B cell (primary cell): ENCODE measurements at regions not wholly inside any gene's neighbourhood (a gene's known extent, or its start where the extent isn't known, plus 50 kb on each side); places are given as distances from the start of the nearest gene placed in this dataset.

Experiments used
- ATAC-seq: fragments of 200-7000 bp; cut with Tn5 transposase; one replicate; pipeline ENCODE4 v1.10.0; 2021; ENCODE audit warnings: low read depth, mild to moderate bottlenecking, moderate number of reproducible peaks, moderate library complexity
- CTCF ChIA-PET: fragments of 350-600 bp; sonication (Branson Sonifier 250); formaldehyde crosslinking; loops from one replicate; lab custom pipeline; 2021; ENCODE audit warnings: antibody characterized with exemption, inconsistent platforms; lab: Charles Lee
- POLR2A ChIA-PET: fragments of 350-600 bp; sonication (Branson Sonifier 250); formaldehyde crosslinking; loops from one replicate; lab custom pipeline; 2021; ENCODE audit warnings: antibody characterized with exemption; lab: Charles Lee
- DNase-seq: peaks from one replicate; pipeline ENCODE4 v3.0.0; 2013
- H2AFZ ChIP-seq: 2 replicates; pipeline ENCODE4 v1.6.1; 2012; ENCODE audit warnings: mild to moderate bottlenecking, low read depth, low read length; ENCODE audit not compliant: insufficient read depth, poor library complexity, severe bottlenecking
- H3K27ac ChIP-seq, 2 donors: 1 replicate in 1 of 2; 2 replicates in 1 of 2; pipeline ENCODE4 v1.5.1; 2012 to 2013; ENCODE audit warnings: low read length in 2 of 2, mild to moderate bottlenecking in 2 of 2, moderate library complexity in 1 of 2
- H3K27me3 ChIP-seq, 4 experiments: fragments of 200-600 bp in 1 of 4; sonication (generic) in 1 of 4; replicated peaks in 1 of 4; 1 replicate in 2 of 4; 2 replicates in 2 of 4; pipeline versions ENCODE4 v1.6.1 to v1.7.0; 2013 to 2016; ENCODE audit warnings: low read length in 3 of 4, mild to moderate bottlenecking in 2 of 4, mixed read lengths in 1 of 4, moderate library complexity in 1 of 4; ENCODE audit not compliant: insufficient read depth in 4 of 4, control insufficient read depth in 3 of 4; ENCODE audit errors: control extremely low read depth in 1 of 4
- H3K36me3 ChIP-seq, 2 experiments: replicated peaks in 1 of 2; 1 replicate in 1 of 2; 2 replicates in 1 of 2; pipeline versions ENCODE4 v1.6.1 to v1.7.1; 2013; ENCODE audit warnings: low read length in 1 of 2; ENCODE audit not compliant: insufficient read depth in 2 of 2, control insufficient read depth in 1 of 2; ENCODE audit errors: control extremely low read depth in 1 of 2, extremely low read depth in 1 of 2
- H3K4me1 ChIP-seq, 2 donors: fragments of 200-600 bp in 1 of 2; sonication (generic) in 1 of 2; 1 replicate in 1 of 2; 2 replicates in 1 of 2; pipeline versions ENCODE4 v1.5.1 to v1.6.1; 2013 to 2017; ENCODE audit warnings: low read length in 2 of 2; ENCODE audit not compliant: control insufficient read depth in 2 of 2, insufficient read depth in 2 of 2
- H3K4me2 ChIP-seq: replicated peaks from 2 replicates; pipeline ENCODE3; 2012; ENCODE audit warnings: mild to moderate bottlenecking, low read depth, low read length; ENCODE audit not compliant: poor library complexity, severe bottlenecking
- H3K4me3 ChIP-seq, 5 experiments: fragments of 200-600 bp in 1 of 5; sonication (generic) in 1 of 5; 1 replicate in 3 of 5; 2 replicates in 2 of 5; pipeline versions ENCODE4 v1.5.1 to v1.7.0; 2011 to 2016; ENCODE audit warnings: low read length in 4 of 5, mild to moderate bottlenecking in 4 of 5, low read depth in 2 of 5, control low read depth in 1 of 5, moderate library complexity in 1 of 5; ENCODE audit not compliant: insufficient read depth in 1 of 5; ENCODE audit errors: control extremely low read depth in 1 of 5, extremely low read depth in 1 of 5
- H3K79me2 ChIP-seq: fragments of 200-600 bp; sonication (generic); one replicate; pipeline ENCODE4 v1.6.0; 2016; ENCODE audit warnings: low read length; ENCODE audit not compliant: control insufficient read depth, insufficient read depth
- H3K9ac ChIP-seq: fragments of 200-600 bp; sonication (generic); 2 replicates; pipeline ENCODE4 v1.6.1; 2017; ENCODE audit warnings: mild to moderate bottlenecking, low read length, moderate library complexity
- H3K9me3 ChIP-seq, 3 donors: one replicate each; pipeline versions ENCODE4 v1.6.1 to v1.7.1; 2013; ENCODE audit warnings: low read length in 2 of 3; ENCODE audit not compliant: control insufficient read depth in 2 of 3, insufficient read depth in 1 of 3; ENCODE audit errors: control extremely low read depth in 1 of 3
- H4K20me1 ChIP-seq: 2 replicates; pipeline ENCODE4 v1.6.0; 2012; ENCODE audit warnings: mild to moderate bottlenecking, low read length; ENCODE audit not compliant: insufficient read depth, control insufficient read depth, poor library complexity, severe bottlenecking
- H3K27ac Mint-ChIP-seq: one replicate; pipeline ENCODE4 v1.8.0; 2021; ENCODE audit warnings: mixed read lengths
- H3K27me3 Mint-ChIP-seq: one replicate; pipeline ENCODE4 v1.8.0; 2021; ENCODE audit warnings: mixed read lengths
- H3K4me1 Mint-ChIP-seq: one replicate; pipeline ENCODE4 v1.8.0; 2021; ENCODE audit warnings: mixed read lengths
- H3K4me3 Mint-ChIP-seq: one replicate; pipeline ENCODE4 v1.8.0; 2021; ENCODE audit warnings: mixed read lengths
- H3K9me3 Mint-ChIP-seq: one replicate; pipeline ENCODE4 v1.8.0; 2022; ENCODE audit warnings: mixed read lengths; ENCODE audit not compliant: insufficient read depth
- CTCF ChIP-seq: fragments of 200-600 bp; IDR thresholded peaks from one replicate; pipeline ENCODE4 v1.8.0; 2022; ENCODE audit warnings: antibody characterized with exemption, mild to moderate bottlenecking
- EZH2 ChIP-seq: IDR thresholded peaks from 2 replicates; pipeline ENCODE4 v1.6.1; 2012; ENCODE audit warnings: borderline replicate concordance, low read depth, mild to moderate bottlenecking, moderate library complexity, low read length; ENCODE audit not compliant: insufficient read depth, poor library complexity, severe bottlenecking
- WGBS: methylation state at CpG from one replicate; pipeline ENCODE4 v1.1.5; 2013; ENCODE audit warnings: missing lambda C conversion rate; ENCODE audit not compliant: insufficient coverage; 5-methylcytosine and 5-hydroxymethylcytosine counted together
- intact Hi-C: fragments of 100-400 bp; cut with micrococcal nuclease; formaldehyde crosslinking; loops from one replicate; pipeline ENCODE4 v1.10.0; 2022

- CTCF ChIA-PET: no interaction called here
Measured at GRCh38 chr1:219805191-219805590, 123.2 kb downstream of the SLC30A10 start.

DNA sequence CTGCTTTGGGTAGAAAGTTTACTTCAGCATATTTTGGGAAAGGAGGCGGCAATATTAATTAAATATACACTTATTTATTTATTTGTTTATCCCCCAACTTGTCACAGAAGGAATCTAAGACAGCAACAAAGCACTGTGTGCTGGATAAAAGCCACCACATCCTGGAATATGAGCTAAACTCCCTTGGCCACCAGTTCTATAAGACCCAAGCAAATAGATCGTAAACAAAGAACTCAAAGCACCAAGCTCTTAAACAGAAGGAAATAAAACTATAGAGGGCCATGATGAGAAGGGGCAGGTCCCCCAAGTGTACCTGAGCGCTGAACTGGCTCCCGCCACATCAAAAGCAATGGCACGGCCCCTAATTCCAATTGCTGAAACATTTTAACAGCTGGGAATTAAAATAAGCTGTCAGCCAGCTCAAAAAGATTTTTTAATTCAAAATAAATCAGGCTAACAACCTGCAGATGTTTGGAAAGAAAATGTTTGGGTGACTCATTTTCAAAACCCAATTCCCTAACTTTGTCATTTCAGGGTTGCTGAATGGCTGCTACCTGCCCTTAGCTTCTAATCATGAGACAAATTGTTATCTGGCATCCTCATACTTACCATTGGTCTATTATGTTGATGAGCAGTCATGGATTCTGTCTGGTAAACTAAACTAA, 127.1 kb downstream of the SLC30A10 start:
- H3K27me3 Mint-ChIP-seq: peaks cover 13% of the 10 kb centered on the region
- whole genome bisulfite sequencing: 93% methylated on average over 3 of the region's 5 CpGs
- H3K4me1 Mint-ChIP-seq: no peaks in the 10 kb centered on the region

More at GRCh38 chr1:219805191-219805590, 123.2 kb downstream of the SLC30A10 start:
- Mint-ChIP-seq H3K27me3 (peaks cover 21% of the 10 kb centered on the region), H3K9me3 (no peaks in the 10 kb centered on the region), H3K4me1 (no peaks in the 10 kb centered on the region), H3K27ac (no peak overlapping the region), H3K4me3 (no peak overlapping the region)
- no CpG with 5 or more reads among the region's 6 CpGs for WGBS
- Histone ChIP-seq H3K4me3 (no peak overlapping the region), H3K9me3 (no peaks in the 10 kb centered on the region), H3K79me2 (no peaks in the 10 kb centered on the region), H3K36me3 (no peaks in the 10 kb centered on the region), H3K4me2 (no peak overlapping the region), H3K4me1 (no peaks in the 10 kb centered on the region), H2AFZ (no peak overlapping the region), H3K27ac (no peak overlapping the region), H4K20me1 (no peaks in the 10 kb centered on the region), H3K27me3 (no peaks in the 10 kb centered on the region), H3K9ac (no peak overlapping the region)
- POLR2A ChIA-PET: no interaction called here
- intact Hi-C loops: no loop called here
- no peak for DNase-seq
- no peak for ATAC-seq
- TF ChIP-seq EZH2 (no peak), CTCF (no peak)

More for the DNA sequence above, 127.1 kb downstream of the SLC30A10 start:
- H3K27ac Mint-ChIP-seq: no peak overlapping the region
- no peak overlapping the region for H2AFZ ChIP-seq
- H3K4me3 ChIP-seq: no peak overlapping the region
- no peaks in the 10 kb centered on the region for H3K27me3 ChIP-seq
- H3K4me1 ChIP-seq: no peaks in the 10 kb centered on the region
- DNase-seq (no peak), ATAC-seq (no peak)
- intact Hi-C loops: no loop called here
- H4K20me1 ChIP-seq: no peaks in the 10 kb centered on the region
- no peak overlapping the region for H3K9ac ChIP-seq
- TF ChIP-seq CTCF: no peak
- no peak for TF ChIP-seq EZH2
- H3K4me2 ChIP-seq: no peak overlapping the region
- no peaks in the 10 kb centered on the region for H3K36me3 ChIP-seq
- H3K4me3 Mint-ChIP-seq: no peak overlapping the region
- no peaks in the 10 kb centered on the region for H3K9me3 Mint-ChIP-seq
- POLR2A ChIA-PET: no interaction called here
- no peaks in the 10 kb centered on the region for H3K79me2 ChIP-seq
- H3K27ac ChIP-seq: no peak overlapping the region
- CTCF ChIA-PET: no interaction called here
- no peaks in the 10 kb centered on the region for H3K9me3 ChIP-seq
